ENCODE measurements at regions not wholly inside any gene's neighbourhood (a gene's known extent, or its start where the extent isn't known, plus 50 kb on each side); places are given as distances from the start of the nearest gene placed in this dataset.

- FAIRE-seq (no peak), DNase-seq (ENCODE audit: insufficient read length, low spot score) (no peak)
- TF ChIP-seq POLR2AphosphoS5 (IDR thresholded peaks at IDR 0.05; ENCODE audit: low read depth, low read length) (no peak), POLR2A (IDR thresholded peaks at IDR 0.05; ENCODE audit: low read depth, low read length) (no peak), SPI1 (IDR thresholded peaks at IDR 0.05; ENCODE audit: low read depth, low read length) (no peak), TAF1 (IDR thresholded peaks at IDR 0.05; ENCODE audit: low read depth, low read length) (no peak), PAX5 (IDR thresholded peaks at IDR 0.05; ENCODE audit: insufficient read depth, low read length, severe bottlenecking) (no peak), POU2F2 (IDR thresholded peaks at IDR 0.05; ENCODE audit: low read depth, low read length) (no peak)
Observed at GRCh38 chr2:220858101-220858500, 714.0 kb downstream of the EPHA4 start.

GRCh38 chr2:220871909-220872308 is 700.2 kb downstream of the EPHA4 start:
- no peak for FAIRE-seq
- TF ChIP-seq PAX5 (IDR thresholded peaks at IDR 0.05; ENCODE audit: insufficient read depth, low read length, severe bottlenecking), result no peak
- no peak for TF ChIP-seq POLR2A (IDR thresholded peaks at IDR 0.05; ENCODE audit: low read depth, low read length)
- no peak for TF ChIP-seq TAF1 (IDR thresholded peaks at IDR 0.05; ENCODE audit: low read depth, low read length)
- no peak for TF ChIP-seq POU2F2 (IDR thresholded peaks at IDR 0.05; ENCODE audit: low read depth, low read length)
- no peak for TF ChIP-seq SPI1 (IDR thresholded peaks at IDR 0.05; ENCODE audit: low read depth, low read length)
- DNase-seq (ENCODE audit: insufficient read length, low spot score), result no peak

GRCh38 chr2:220876080-220876824 is 695.9 kb downstream of the EPHA4 start:
- TF ChIP-seq SPI1 (IDR thresholded peaks at IDR 0.05; ENCODE audit: low read depth, low read length) (no peak), POU2F2 (IDR thresholded peaks at IDR 0.05; ENCODE audit: low read depth, low read length) (no peak), POLR2A (IDR thresholded peaks at IDR 0.05; ENCODE audit: low read depth, low read length) (no peak), PAX5 (IDR thresholded peaks at IDR 0.05; ENCODE audit: insufficient read depth, low read length, severe bottlenecking) (no peak), POLR2AphosphoS5 (IDR thresholded peaks at IDR 0.05; ENCODE audit: low read depth, low read length) (no peak), TAF1 (IDR thresholded peaks at IDR 0.05; ENCODE audit: low read depth, low read length) (no peak)
- FAIRE-seq, result no peak
- no peak for DNase-seq (ENCODE audit: insufficient read length, low spot score)

GRCh38 chr2:220877491-220877890 is 694.6 kb downstream of the EPHA4 start:
- no peak for DNase-seq (ENCODE audit: insufficient read length, low spot score)
- no peak for TF ChIP-seq PAX5 (IDR thresholded peaks at IDR 0.05; ENCODE audit: insufficient read depth, low read length, severe bottlenecking)
- TF ChIP-seq POLR2AphosphoS5 (IDR thresholded peaks at IDR 0.05; ENCODE audit: low read depth, low read length), result no peak
- no peak for FAIRE-seq

- no peak for DNase-seq (ENCODE audit: insufficient read length, low spot score)
- no peak for TF ChIP-seq POLR2A (IDR thresholded peaks at IDR 0.05; ENCODE audit: low read depth, low read length)
- no peak for TF ChIP-seq POU2F2 (IDR thresholded peaks at IDR 0.05; ENCODE audit: low read depth, low read length)
- TF ChIP-seq TAF1 (IDR thresholded peaks at IDR 0.05; ENCODE audit: low read depth, low read length), result no peak
- no peak for TF ChIP-seq POLR2AphosphoS5 (IDR thresholded peaks at IDR 0.05; ENCODE audit: low read depth, low read length)
- TF ChIP-seq SPI1 (IDR thresholded peaks at IDR 0.05; ENCODE audit: low read depth, low read length), result no peak
- no peak for TF ChIP-seq PAX5 (IDR thresholded peaks at IDR 0.05; ENCODE audit: insufficient read depth, low read length, severe bottlenecking)
- no peak for FAIRE-seq
Observed at GRCh38 chr2:220877897-220878296, 694.2 kb downstream of the EPHA4 start.

GRCh38 chr2:220880623-220881596 is 691.2 kb downstream of the EPHA4 start:
- FAIRE-seq, result no peak
- no peak for TF ChIP-seq POLR2A (IDR thresholded peaks at IDR 0.05; ENCODE audit: low read depth, low read length)
- no peak for TF ChIP-seq POLR2AphosphoS5 (IDR thresholded peaks at IDR 0.05; ENCODE audit: low read depth, low read length)
- TF ChIP-seq SPI1 (IDR thresholded peaks at IDR 0.05; ENCODE audit: low read depth, low read length), result no peak
- TF ChIP-seq PAX5 (IDR thresholded peaks at IDR 0.05; ENCODE audit: insufficient read depth, low read length, severe bottlenecking), result no peak
- TF ChIP-seq TAF1 (IDR thresholded peaks at IDR 0.05; ENCODE audit: low read depth, low read length), result no peak
- TF ChIP-seq POU2F2 (IDR thresholded peaks at IDR 0.05; ENCODE audit: low read depth, low read length), result no peak
- DNase-seq (ENCODE audit: insufficient read length, low spot score), result no peak

GRCh38 chr2:220882507-220882906 is 689.6 kb downstream of the EPHA4 start:
- no peak for TF ChIP-seq POU2F2 (IDR thresholded peaks at IDR 0.05; ENCODE audit: low read depth, low read length)
- TF ChIP-seq POLR2A (IDR thresholded peaks at IDR 0.05; ENCODE audit: low read depth, low read length), result no peak
- no peak for TF ChIP-seq POLR2AphosphoS5 (IDR thresholded peaks at IDR 0.05; ENCODE audit: low read depth, low read length)
- no peak for TF ChIP-seq TAF1 (IDR thresholded peaks at IDR 0.05; ENCODE audit: low read depth, low read length)
- no peak for TF ChIP-seq PAX5 (IDR thresholded peaks at IDR 0.05; ENCODE audit: insufficient read depth, low read length, severe bottlenecking)
- TF ChIP-seq SPI1 (IDR thresholded peaks at IDR 0.05; ENCODE audit: low read depth, low read length), result no peak
- DNase-seq (ENCODE audit: insufficient read length, low spot score) (no peak), FAIRE-seq (no peak)

GRCh38 chr2:220885593-220885992 is 686.5 kb downstream of the EPHA4 start:
- DNase-seq (ENCODE audit: insufficient read length, low spot score), result no peak
- no peak for TF ChIP-seq POLR2AphosphoS5 (IDR thresholded peaks at IDR 0.05; ENCODE audit: low read depth, low read length)
- TF ChIP-seq POLR2A (IDR thresholded peaks at IDR 0.05; ENCODE audit: low read depth, low read length), result no peak
- TF ChIP-seq TAF1 (IDR thresholded peaks at IDR 0.05; ENCODE audit: low read depth, low read length), result no peak
- TF ChIP-seq PAX5 (IDR thresholded peaks at IDR 0.05; ENCODE audit: insufficient read depth, low read length, severe bottlenecking), result no peak
- no peak for TF ChIP-seq POU2F2 (IDR thresholded peaks at IDR 0.05; ENCODE audit: low read depth, low read length)
- no peak for TF ChIP-seq SPI1 (IDR thresholded peaks at IDR 0.05; ENCODE audit: low read depth, low read length)
- FAIRE-seq, result no peak

GRCh38 chr2:220887271-220887870 is 684.7 kb downstream of the EPHA4 start:
- no peak for FAIRE-seq
- TF ChIP-seq POU2F2 (IDR thresholded peaks at IDR 0.05; ENCODE audit: low read depth, low read length) (no peak), SPI1 (IDR thresholded peaks at IDR 0.05; ENCODE audit: low read depth, low read length) (no peak), PAX5 (IDR thresholded peaks at IDR 0.05; ENCODE audit: insufficient read depth, low read length, severe bottlenecking) (no peak), POLR2A (IDR thresholded peaks at IDR 0.05; ENCODE audit: low read depth, low read length) (no peak), POLR2AphosphoS5 (IDR thresholded peaks at IDR 0.05; ENCODE audit: low read depth, low read length) (no peak), TAF1 (IDR thresholded peaks at IDR 0.05; ENCODE audit: low read depth, low read length) (no peak)
- no peak for DNase-seq (ENCODE audit: insufficient read length, low spot score)
